Panc1 (cell line): ENCODE measurements at regions not wholly inside any gene's neighbourhood (a gene's known extent, or its start where the extent isn't known, plus 50 kb on each side); places are given as distances from the start of the nearest gene placed in this dataset.

ENCODE experiments used
- POLR2AphosphoS5 ChIP-seq: IDR thresholded peaks from 2 replicates; pipeline ENCODE4 v1.6.1; 2012; ENCODE audit warnings: mild to moderate bottlenecking, low read depth, low read length, moderate library complexity
- SIN3A ChIP-seq: IDR thresholded peaks from 2 replicates; pipeline ENCODE4 v1.6.1; 2012; ENCODE audit warnings: low read depth, mild to moderate bottlenecking, low read length, moderate library complexity, borderline replicate concordance; ENCODE audit not compliant: insufficient read depth
- TCF7L2 ChIP-seq: IDR thresholded peaks from 2 replicates; pipeline ENCODE4 v1.6.1; 2011; ENCODE audit warnings: mild to moderate bottlenecking, low read depth, low read length, inconsistent platforms
- TF ChIP-seq, protein P1 (sequence below): fragments of 450-650 bp; IDR thresholded peaks from 2 replicates; pipeline ENCODE4 v1.5.1; 2017; ENCODE audit warnings: mild to moderate bottlenecking
- TF ChIP-seq, protein P2 (sequence below), 2 experiments: IDR thresholded peaks; 2 replicates each; pipeline ENCODE4 v1.6.1; 2011 to 2012; ENCODE audit warnings: low read depth in 2 of 2, control low read depth in 1 of 2, low read length in 1 of 2, mild to moderate bottlenecking in 1 of 2, moderate library complexity in 1 of 2; ENCODE audit not compliant: insufficient read depth in 1 of 2

DNA sequence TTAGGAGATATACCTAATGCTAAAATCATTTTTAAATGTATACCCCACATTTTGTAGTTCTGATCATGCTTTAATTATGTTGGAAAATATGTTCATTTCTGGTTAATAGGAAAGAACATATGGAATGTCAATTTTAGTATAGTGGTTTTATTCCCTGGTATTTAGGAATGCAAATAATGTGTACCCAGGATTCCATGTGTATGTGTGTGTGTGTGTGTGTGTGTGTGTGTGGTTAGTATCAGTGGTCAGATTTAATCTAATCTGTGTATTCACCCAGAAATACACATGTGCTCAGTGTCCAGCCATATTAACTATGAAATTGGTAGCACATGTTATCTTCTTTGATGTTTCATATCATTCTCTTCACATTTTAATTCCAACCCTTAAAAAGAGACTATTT is 233.5 kb upstream of the DCBLD2 start:
- TF ChIP-seq POLR2AphosphoS5 (no peak), SIN3A (no peak), TCF7L2 (no peak)
- TF ChIP-seq, protein P1, sequence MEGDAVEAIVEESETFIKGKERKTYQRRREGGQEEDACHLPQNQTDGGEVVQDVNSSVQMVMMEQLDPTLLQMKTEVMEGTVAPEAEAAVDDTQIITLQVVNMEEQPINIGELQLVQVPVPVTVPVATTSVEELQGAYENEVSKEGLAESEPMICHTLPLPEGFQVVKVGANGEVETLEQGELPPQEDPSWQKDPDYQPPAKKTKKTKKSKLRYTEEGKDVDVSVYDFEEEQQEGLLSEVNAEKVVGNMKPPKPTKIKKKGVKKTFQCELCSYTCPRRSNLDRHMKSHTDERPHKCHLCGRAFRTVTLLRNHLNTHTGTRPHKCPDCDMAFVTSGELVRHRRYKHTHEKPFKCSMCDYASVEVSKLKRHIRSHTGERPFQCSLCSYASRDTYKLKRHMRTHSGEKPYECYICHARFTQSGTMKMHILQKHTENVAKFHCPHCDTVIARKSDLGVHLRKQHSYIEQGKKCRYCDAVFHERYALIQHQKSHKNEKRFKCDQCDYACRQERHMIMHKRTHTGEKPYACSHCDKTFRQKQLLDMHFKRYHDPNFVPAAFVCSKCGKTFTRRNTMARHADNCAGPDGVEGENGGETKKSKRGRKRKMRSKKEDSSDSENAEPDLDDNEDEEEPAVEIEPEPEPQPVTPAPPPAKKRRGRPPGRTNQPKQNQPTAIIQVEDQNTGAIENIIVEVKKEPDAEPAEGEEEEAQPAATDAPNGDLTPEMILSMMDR: no peak
- TF ChIP-seq, protein P2, sequence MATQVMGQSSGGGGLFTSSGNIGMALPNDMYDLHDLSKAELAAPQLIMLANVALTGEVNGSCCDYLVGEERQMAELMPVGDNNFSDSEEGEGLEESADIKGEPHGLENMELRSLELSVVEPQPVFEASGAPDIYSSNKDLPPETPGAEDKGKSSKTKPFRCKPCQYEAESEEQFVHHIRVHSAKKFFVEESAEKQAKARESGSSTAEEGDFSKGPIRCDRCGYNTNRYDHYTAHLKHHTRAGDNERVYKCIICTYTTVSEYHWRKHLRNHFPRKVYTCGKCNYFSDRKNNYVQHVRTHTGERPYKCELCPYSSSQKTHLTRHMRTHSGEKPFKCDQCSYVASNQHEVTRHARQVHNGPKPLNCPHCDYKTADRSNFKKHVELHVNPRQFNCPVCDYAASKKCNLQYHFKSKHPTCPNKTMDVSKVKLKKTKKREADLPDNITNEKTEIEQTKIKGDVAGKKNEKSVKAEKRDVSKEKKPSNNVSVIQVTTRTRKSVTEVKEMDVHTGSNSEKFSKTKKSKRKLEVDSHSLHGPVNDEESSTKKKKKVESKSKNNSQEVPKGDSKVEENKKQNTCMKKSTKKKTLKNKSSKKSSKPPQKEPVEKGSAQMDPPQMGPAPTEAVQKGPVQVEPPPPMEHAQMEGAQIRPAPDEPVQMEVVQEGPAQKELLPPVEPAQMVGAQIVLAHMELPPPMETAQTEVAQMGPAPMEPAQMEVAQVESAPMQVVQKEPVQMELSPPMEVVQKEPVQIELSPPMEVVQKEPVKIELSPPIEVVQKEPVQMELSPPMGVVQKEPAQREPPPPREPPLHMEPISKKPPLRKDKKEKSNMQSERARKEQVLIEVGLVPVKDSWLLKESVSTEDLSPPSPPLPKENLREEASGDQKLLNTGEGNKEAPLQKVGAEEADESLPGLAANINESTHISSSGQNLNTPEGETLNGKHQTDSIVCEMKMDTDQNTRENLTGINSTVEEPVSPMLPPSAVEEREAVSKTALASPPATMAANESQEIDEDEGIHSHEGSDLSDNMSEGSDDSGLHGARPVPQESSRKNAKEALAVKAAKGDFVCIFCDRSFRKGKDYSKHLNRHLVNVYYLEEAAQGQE (IDR thresholded peaks at IDR 0.05; ENCODE audit: insufficient read depth in 1 of 2, low read depth in 2 of 2, low read length in 1 of 2): no peak
